ENCODE measurements at regions not wholly inside any gene's neighbourhood (a gene's known extent, or its start where the extent isn't known, plus 50 kb on each side); places are given as distances from the start of the nearest gene placed in this dataset.

- no peak for TF ChIP-seq CTCF (conservative IDR thresholded peaks at IDR 0.05; ENCODE audit: low read length)
- no peak for DNase-seq (ENCODE audit: low read depth)
- H3K4me3 ChIP-seq (ENCODE audit: low read length): no peak overlapping the region
Observed at GRCh38 chr1:195327361-195327760, 1280.9 kb downstream of the KCNT2 start.

- DNase-seq (ENCODE audit: low read depth): no peak
- H3K4me3 ChIP-seq (ENCODE audit: low read length): no peak overlapping the region
- TF ChIP-seq CTCF (conservative IDR thresholded peaks at IDR 0.05; ENCODE audit: low read length): no peak
Observed at GRCh38 chr1:195326325-195326724, 1281.9 kb downstream of the KCNT2 start.

GRCh38 chr1:195325181-195325580 lies 1283.1 kb downstream of the KCNT2 start:
- TF ChIP-seq CTCF (conservative IDR thresholded peaks at IDR 0.05; ENCODE audit: low read length): no peak

GRCh38 chr1:195306281-195306680 lies 1302.0 kb downstream of the KCNT2 start:
- TF ChIP-seq CTCF (conservative IDR thresholded peaks at IDR 0.05; ENCODE audit: low read length): no peak
- no peak overlapping the region for H3K4me3 ChIP-seq (ENCODE audit: low read length)
- DNase-seq (ENCODE audit: low read depth): no peak

More at GRCh38 chr1:195325181-195325580, 1283.1 kb downstream of the KCNT2 start:
- H3K4me3 ChIP-seq (ENCODE audit: low read length): no peak overlapping the region
- no peak for DNase-seq (ENCODE audit: low read depth)

- no peak for DNase-seq (ENCODE audit: low read depth)
- no peak for TF ChIP-seq CTCF (conservative IDR thresholded peaks at IDR 0.05; ENCODE audit: low read length)
- no peak overlapping the region for H3K4me3 ChIP-seq (ENCODE audit: low read length)
Observed at GRCh38 chr1:195294911-195295310, 1313.3 kb downstream of the KCNT2 start.

- no peak for DNase-seq (ENCODE audit: low read depth)
- no peak for TF ChIP-seq CTCF (conservative IDR thresholded peaks at IDR 0.05; ENCODE audit: low read length)
Observed at GRCh38 chr1:195278644-195279043, 1329.6 kb downstream of the KCNT2 start.

GRCh38 chr1:195275710-195276109 lies 1332.5 kb downstream of the KCNT2 start:
- H3K4me3 ChIP-seq (ENCODE audit: low read length): no peak overlapping the region
- no peak for TF ChIP-seq CTCF (conservative IDR thresholded peaks at IDR 0.05; ENCODE audit: low read length)
- DNase-seq (ENCODE audit: low read depth): no peak

More at GRCh38 chr1:195278644-195279043, 1329.6 kb downstream of the KCNT2 start:
- no peak overlapping the region for H3K4me3 ChIP-seq (ENCODE audit: low read length)
